K562 (cell line): ENCODE measurements at regions not wholly inside any gene's neighbourhood (a gene's known extent, or its start where the extent isn't known, plus 50 kb on each side); places are given as distances from the start of the nearest gene placed in this dataset.
A peak's percentile ranks its signal among the peaks of the same experiment; 100 is the strongest.
"Not testable (repeated sequence)": the region's sequence is repeated elsewhere in the genome, so short reads cannot be mapped to it uniquely, and the experiment has no call there.

ENCODE experiments used
- ATAC-seq: fragments of 200-7000 bp; cut with Tn5 transposase; 3 replicates; pipeline ENCODE4 v1.9.1; 2020; ENCODE audit warnings: moderate library complexity
- BruUV-seq: library from RNA; stranded (reverse); fragments of 400-500 nt; replicated peaks from 2 replicates; lab custom pipeline; 2021; lab: Mats Ljungman, UMichigan
- CTCF ChIA-PET: fragments of 300-600 bp; formaldehyde crosslinking; extraction: SDS; loops from one replicate; lab custom pipeline; 2021; ENCODE audit warnings: low intra/inter-chr PET ratio; lab: Yijun Ruan, JAX
- POLR2A ChIA-PET: fragments of 300-600, 350-650 bp; sonication (Branson Sonifier 250); formaldehyde crosslinking; extraction: SDS; loops from one replicate; lab custom pipeline; 2021; ENCODE audit warnings: antibody characterized with exemption, inconsistent platforms; lab: Yijun Ruan, JAX
- DNase-seq, 4 experiments: peaks; one replicate each; pipeline versions ENCODE4 v3.0.0 to v3.0.0-alpha.2; 2011 to 2018; ENCODE audit warnings: low spot score in 3 of 4, mixed read lengths in 3 of 4; ENCODE audit errors: extremely low read depth in 1 of 4
- FAIRE-seq: peaks from 2 replicates; lab custom pipeline; 2011; peaks lifted over from hg19 to GRCh38; lab: Jason Lieb, UNC
- H2AFZ ChIP-seq: 2 replicates; pipeline ENCODE4 v1.6.0; 2011; ENCODE audit warnings: low read depth, low read length, control low read depth, inconsistent platforms
- H3K27ac ChIP-seq: fragments of 200-600 bp; 3 replicates; pipeline ENCODE4 v1.8.0; 2011; ENCODE audit warnings: low read depth, mild to moderate bottlenecking, control low read depth, inconsistent platforms, low read length, moderate library complexity, mixed read lengths; ENCODE audit errors: extremely low read depth
- H3K27me3 ChIP-seq, 2 experiments: fragments of 300-600 bp in 1 of 2; 2 replicates in 1 of 2; 3 replicates in 1 of 2; pipeline versions ENCODE4 v1.6.0 to v1.8.0; 2011; ENCODE audit warnings: inconsistent platforms in 2 of 2, low read length in 2 of 2, mild to moderate bottlenecking in 1 of 2, mixed read lengths in 1 of 2, moderate library complexity in 1 of 2; ENCODE audit not compliant: control insufficient read depth in 2 of 2, insufficient read depth in 2 of 2
- H3K36me3 ChIP-seq: fragments of 300-600 bp; 3 replicates; pipeline ENCODE4 v1.8.0; 2011; ENCODE audit warnings: mild to moderate bottlenecking, low read length, inconsistent platforms; ENCODE audit not compliant: control insufficient read depth, insufficient read depth
- H3K4me1 ChIP-seq, 2 experiments: fragments of 200-600 bp in 1 of 2; replicated peaks in 1 of 2; 2 replicates in 1 of 2; 3 replicates in 1 of 2; pipeline versions ENCODE4 v1.5.1 to v1.8.0; 2011; ENCODE audit warnings: inconsistent platforms in 2 of 2, low read length in 2 of 2, mild to moderate bottlenecking in 1 of 2, mixed read lengths in 1 of 2, moderate library complexity in 1 of 2; ENCODE audit not compliant: control insufficient read depth in 2 of 2, insufficient read depth in 2 of 2
- H3K4me2 ChIP-seq: 2 replicates; pipeline ENCODE4 v1.6.1; 2011; ENCODE audit warnings: low read length, control low read depth, inconsistent platforms, mixed read lengths; ENCODE audit not compliant: insufficient read depth
- H3K4me3 ChIP-seq: fragments of 200-600 bp; sonication (generic), shearing (Covaris generic); 2 replicates; pipeline ENCODE4 v1.5.1; 2016; ENCODE audit warnings: control low read depth, inconsistent platforms
- H3K79me2 ChIP-seq: fragments of 200-600 bp; 3 replicates; pipeline ENCODE4 v1.8.0; 2011; ENCODE audit warnings: low read length, inconsistent platforms; ENCODE audit not compliant: control insufficient read depth, insufficient read depth
- H3K9ac ChIP-seq, 2 experiments: 2 replicates each; pipeline versions ENCODE4 v1.6.0 to v1.6.1; 2011; ENCODE audit warnings: low read depth in 2 of 2, low read length in 2 of 2, control low read depth in 1 of 2, inconsistent platforms in 1 of 2, mild to moderate bottlenecking in 1 of 2, mixed read lengths in 1 of 2; ENCODE audit not compliant: insufficient read depth in 1 of 2
- H3K9me1 ChIP-seq: one replicate; pipeline ENCODE4 v1.6.0; 2011; ENCODE audit warnings: inconsistent platforms, mild to moderate bottlenecking, low read length, moderate library complexity; ENCODE audit not compliant: control insufficient read depth, insufficient read depth
- H3K9me3 ChIP-seq: replicated peaks from 2 replicates; pipeline ENCODE4 v1.5.1; 2011; ENCODE audit warnings: low read depth, low read length, inconsistent platforms; ENCODE audit not compliant: control insufficient read depth, insufficient read depth
- H4K20me1 ChIP-seq: replicated peaks from 2 replicates; pipeline ENCODE4 v1.6.1; 2011; ENCODE audit warnings: low read length, inconsistent platforms, mixed read lengths; ENCODE audit not compliant: control insufficient read depth, insufficient read depth
- CEBPG ChIP-seq, 3 experiments: fragments of 200-800 bp in 1 of 3; sonication (Bioruptor generic) in 1 of 3; sonication (generic) in 1 of 3; formaldehyde crosslinking in 1 of 3; IDR thresholded peaks in 2 of 3; conservative IDR thresholded peaks in 1 of 3; 2 replicates each; pipeline versions ENCODE4 v1.6.1 to v1.8.0; 2016 to 2022; ENCODE audit warnings: missing compliant biosample characterization in 2 of 3, missing genetic modification characterization in 2 of 3, mild to moderate bottlenecking in 1 of 3, missing genetic modification reagents in 1 of 3
- SREBF2 ChIP-seq: sonication (generic); formaldehyde crosslinking; IDR thresholded peaks from 2 replicates; pipeline ENCODE4 v1.4.0; 2020; ENCODE audit warnings: mild to moderate bottlenecking, missing genetic modification reagents
- ZNF134 ChIP-seq: fragments of 250-450 bp; sonication (Bioruptor Pico); conservative IDR thresholded peaks from 2 replicates; pipeline ENCODE4 v1.4.0; 2020
- ZNF644 ChIP-seq: fragments of 200-800 bp; sonication (Bioruptor generic); IDR thresholded peaks from 2 replicates; pipeline ENCODE4 v1.6.1; 2016; ENCODE audit warnings: low read depth, missing genetic modification characterization, missing compliant biosample characterization
- WGBS: fragments of 100-300 bp; shearing (Covaris generic); methylation state at CpG from one replicate; pipeline ENCODE4 v1.1.6; 2016; ENCODE audit warnings: low coverage, mixed read lengths; ENCODE audit not compliant: insufficient coverage; ENCODE audit errors: missing lambda C conversion rate; 5-methylcytosine and 5-hydroxymethylcytosine counted together
- in situ Hi-C: fragments of 300-500 bp; cut with MboI; formaldehyde crosslinking; loops from 4 replicates; pipeline ENCODE4 v1.15.0; 2018; ENCODE audit warnings: inconsistent platforms, mixed read lengths
- intact Hi-C: fragments of 100-400 bp; cut with micrococcal nuclease; formaldehyde crosslinking; loops from 2 replicates; pipeline ENCODE4 v1.14.2; 2022
- TF ChIP-seq, protein P1 (sequence below), 2 experiments: fragments of 450-650 bp in 1 of 2; sonication (generic) in 1 of 2; formaldehyde crosslinking in 1 of 2; IDR thresholded peaks in 1 of 2; conservative IDR thresholded peaks in 1 of 2; 2 replicates each; pipeline versions ENCODE4 v1.6.1 to v1.8.1; 2016 to 2023; ENCODE audit warnings: mild to moderate bottlenecking in 2 of 2, moderate library complexity in 2 of 2, inconsistent platforms in 1 of 2, missing genetic modification reagents in 1 of 2
- TF ChIP-seq, protein P2 (sequence below): fragments of 450-650 bp; formaldehyde crosslinking; IDR thresholded peaks from 2 replicates; pipeline ENCODE4 v1.4.0; 2020; ENCODE audit warnings: mild to moderate bottlenecking, mixed read lengths
- TF ChIP-seq, protein P3 (sequence below): fragments of 450-650 bp; IDR thresholded peaks from 2 replicates; pipeline ENCODE4 v1.6.1; 2016
- TF ChIP-seq, protein P4 (sequence below): sonication (generic); IDR thresholded peaks from 2 replicates; pipeline ENCODE4 v1.6.1; 2016

DNA sequence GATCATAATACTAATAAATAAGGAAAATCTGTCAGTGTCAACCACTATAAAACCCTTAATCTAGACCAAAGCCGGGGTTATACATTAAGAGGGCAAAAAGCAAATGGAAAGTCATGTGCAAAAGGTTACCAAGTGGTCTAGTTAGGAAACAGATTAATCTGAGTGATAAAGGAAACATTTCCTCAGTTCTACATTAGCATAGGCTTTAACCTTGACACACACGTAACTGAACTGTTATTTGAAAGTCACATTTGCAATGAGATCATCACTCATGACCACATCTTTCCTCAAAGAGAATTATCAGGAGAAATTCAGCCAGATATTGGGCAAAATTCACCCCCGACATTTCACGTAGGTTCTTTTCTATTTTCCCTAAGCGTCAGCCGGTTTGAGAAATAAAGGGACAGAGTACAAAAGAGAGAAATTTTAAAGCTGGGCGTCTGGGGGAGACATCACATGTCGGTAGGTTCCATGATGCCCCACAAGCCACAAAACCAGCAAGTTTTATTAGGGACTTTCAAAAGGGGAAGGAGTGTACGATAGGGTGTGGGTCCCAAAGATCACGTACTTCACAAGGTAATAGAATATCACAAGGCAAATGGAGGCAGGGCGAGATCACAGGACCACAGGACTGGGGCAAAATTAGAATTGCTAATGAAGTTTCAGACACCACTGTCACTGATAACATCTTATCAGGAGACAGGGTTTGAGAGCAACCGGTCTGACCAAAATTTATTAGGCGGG lies 76.8 kb upstream of the DST start:
- intact Hi-C loops: loop anchor here (10.0 kb wide), 1 partner anchor 595 kb away; the partner anchor contains the start of gene PRIM2
- POLR2A ChIA-PET, H3K4me2 ChIP-seq, in situ Hi-C loops, H3K9me3 ChIP-seq, H3K36me3 ChIP-seq, H4K20me1 ChIP-seq, H3K9me1 ChIP-seq, H3K9ac ChIP-seq, H3K79me2 ChIP-seq, DNase-seq, H3K27me3 ChIP-seq, H3K4me1 ChIP-seq, ATAC-seq, CTCF ChIA-PET, H3K4me3 ChIP-seq, H2AFZ ChIP-seq, FAIRE-seq, H3K27ac ChIP-seq, BruUV-seq: not testable (repeated sequence)
- TF ChIP-seq, protein P1, sequence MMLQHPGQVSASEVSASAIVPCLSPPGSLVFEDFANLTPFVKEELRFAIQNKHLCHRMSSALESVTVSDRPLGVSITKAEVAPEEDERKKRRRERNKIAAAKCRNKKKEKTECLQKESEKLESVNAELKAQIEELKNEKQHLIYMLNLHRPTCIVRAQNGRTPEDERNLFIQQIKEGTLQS (IDR thresholded peaks at IDR 0.05): peak; percentile 29; the same call in 1 of the 2 replicates
- TF ChIP-seq, protein P1 (CRISPR knock-in tag; conservative IDR thresholded peaks at IDR 0.05): not testable (repeated sequence)
- WGBS: 23% methylated on average over 10 of the region's 13 CpGs

DNA sequence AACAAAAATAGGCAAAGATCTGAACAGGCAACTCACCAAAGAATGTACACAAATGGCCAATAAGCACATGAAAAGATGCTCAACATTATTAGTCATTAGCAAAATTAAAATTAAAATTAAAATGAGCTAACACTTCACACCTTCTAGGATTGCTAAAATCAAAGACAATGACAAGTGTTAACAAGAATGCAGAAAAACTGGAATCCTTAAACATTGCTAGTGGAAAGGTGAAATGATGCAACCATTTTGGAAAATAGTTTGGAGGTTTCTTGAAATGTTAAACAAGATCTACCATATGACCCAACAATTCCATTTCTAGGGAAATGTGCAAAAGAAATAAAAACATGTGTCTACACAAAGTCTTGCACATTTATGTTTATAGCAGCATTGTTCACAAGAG lies 75.5 kb upstream of the DST start:
- H4K20me1 ChIP-seq: no peaks in the 10 kb centered on the region
- no peaks in the 10 kb centered on the region for H3K9me1 ChIP-seq
- H3K4me1 ChIP-seq: no peaks in the 10 kb centered on the region
- no peak overlapping the region for H2AFZ ChIP-seq
- no peak overlapping the region for H3K27ac ChIP-seq
- in situ Hi-C loops (no loop called here), intact Hi-C loops (loop anchor here (10.0 kb wide), 1 partner anchor 597 kb away; the partner anchor contains the start of gene PRIM2)
- DNase-seq (no peak), FAIRE-seq (no peak), ATAC-seq (no peak)
- no peak overlapping the region for H3K9ac ChIP-seq
- no TSS peak for BruUV-seq
- no peaks in the 10 kb centered on the region for H3K36me3 ChIP-seq
- CTCF ChIA-PET: no interaction called here
- no peaks in the 10 kb centered on the region; the same call in none of the 2 replicates for H3K9me3 ChIP-seq
- H3K4me3 ChIP-seq: no peak overlapping the region
- POLR2A ChIA-PET: interaction anchor here (1.0 kb wide), 1 partner anchor 8 kb away, joined by 3 read pairs; no protein-coding TSS in a partner anchor
- no peaks in the 10 kb centered on the region for H3K27me3 ChIP-seq
- H3K4me2 ChIP-seq: no peak overlapping the region
- H3K79me2 ChIP-seq: no peaks in the 10 kb centered on the region
- no peak for TF ChIP-seq ZNF644 (tag)
- TF ChIP-seq, protein P2, sequence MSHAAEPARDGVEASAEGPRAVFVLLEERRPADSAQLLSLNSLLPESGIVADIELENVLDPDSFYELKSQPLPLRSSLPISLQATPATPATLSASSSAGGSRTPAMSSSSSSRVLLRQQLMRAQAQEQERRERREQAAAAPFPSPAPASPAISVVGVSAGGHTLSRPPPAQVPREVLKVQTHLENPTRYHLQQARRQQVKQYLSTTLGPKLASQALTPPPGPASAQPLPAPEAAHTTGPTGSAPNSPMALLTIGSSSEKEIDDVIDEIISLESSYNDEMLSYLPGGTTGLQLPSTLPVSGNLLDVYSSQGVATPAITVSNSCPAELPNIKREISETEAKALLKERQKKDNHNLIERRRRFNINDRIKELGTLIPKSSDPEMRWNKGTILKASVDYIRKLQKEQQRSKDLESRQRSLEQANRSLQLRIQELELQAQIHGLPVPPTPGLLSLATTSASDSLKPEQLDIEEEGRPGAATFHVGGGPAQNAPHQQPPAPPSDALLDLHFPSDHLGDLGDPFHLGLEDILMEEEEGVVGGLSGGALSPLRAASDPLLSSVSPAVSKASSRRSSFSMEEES (CRISPR knock-in tag): no peak
- TF ChIP-seq, protein P3, sequence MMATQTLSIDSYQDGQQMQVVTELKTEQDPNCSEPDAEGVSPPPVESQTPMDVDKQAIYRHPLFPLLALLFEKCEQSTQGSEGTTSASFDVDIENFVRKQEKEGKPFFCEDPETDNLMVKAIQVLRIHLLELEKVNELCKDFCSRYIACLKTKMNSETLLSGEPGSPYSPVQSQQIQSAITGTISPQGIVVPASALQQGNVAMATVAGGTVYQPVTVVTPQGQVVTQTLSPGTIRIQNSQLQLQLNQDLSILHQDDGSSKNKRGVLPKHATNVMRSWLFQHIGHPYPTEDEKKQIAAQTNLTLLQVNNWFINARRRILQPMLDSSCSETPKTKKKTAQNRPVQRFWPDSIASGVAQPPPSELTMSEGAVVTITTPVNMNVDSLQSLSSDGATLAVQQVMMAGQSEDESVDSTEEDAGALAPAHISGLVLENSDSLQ: no peak
- TF ChIP-seq SREBF2 (CRISPR knock-in tag): no peak
- TF ChIP-seq CEBPG (CRISPR knock-in tag; IDR thresholded peaks at IDR 0.05): no peak
- no peak for TF ChIP-seq CEBPG (tag; conservative IDR thresholded peaks at IDR 0.05 in 1 of 2, IDR thresholded peaks at IDR 0.05 in 1 of 2)
- TF ChIP-seq, protein P4, sequence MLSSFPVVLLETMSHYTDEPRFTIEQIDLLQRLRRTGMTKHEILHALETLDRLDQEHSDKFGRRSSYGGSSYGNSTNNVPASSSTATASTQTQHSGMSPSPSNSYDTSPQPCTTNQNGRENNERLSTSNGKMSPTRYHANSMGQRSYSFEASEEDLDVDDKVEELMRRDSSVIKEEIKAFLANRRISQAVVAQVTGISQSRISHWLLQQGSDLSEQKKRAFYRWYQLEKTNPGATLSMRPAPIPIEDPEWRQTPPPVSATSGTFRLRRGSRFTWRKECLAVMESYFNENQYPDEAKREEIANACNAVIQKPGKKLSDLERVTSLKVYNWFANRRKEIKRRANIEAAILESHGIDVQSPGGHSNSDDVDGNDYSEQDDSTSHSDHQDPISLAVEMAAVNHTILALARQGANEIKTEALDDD: no peak
- TF ChIP-seq ZNF134 (CRISPR knock-in tag): no peak
